G401.6 (cell line): ENCODE measurements at regions not wholly inside any gene's neighbourhood (a gene's known extent, or its start where the extent isn't known, plus 50 kb on each side); places are given as distances from the start of the nearest gene placed in this dataset.

Source experiments
- FAIRE-seq: peaks from 2 replicates; lab custom pipeline; 2012; peaks lifted over from hg19 to GRCh38; lab: Jason Lieb, UNC

DNA sequence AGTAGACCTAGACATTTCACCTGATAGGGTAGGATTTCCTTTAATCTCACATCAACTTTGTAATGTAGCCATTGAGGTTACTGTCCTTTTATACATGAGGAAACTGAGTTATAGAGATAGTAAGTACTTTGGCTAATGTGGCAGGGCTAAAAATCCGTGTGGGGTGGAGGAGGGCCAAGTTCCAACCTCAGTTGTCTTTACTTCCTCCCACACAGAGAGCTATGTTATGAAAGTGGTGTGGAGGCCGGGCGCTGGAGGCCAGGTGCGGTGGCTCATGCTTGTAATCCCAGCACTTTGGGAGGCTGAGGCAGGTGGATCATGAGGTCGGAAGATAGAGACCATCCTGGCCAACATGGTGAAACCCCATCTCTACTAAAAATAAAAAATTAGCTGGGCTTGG, 173.3 kb downstream of the PALM2AKAP2 start:
- no peak for FAIRE-seq

DNA sequence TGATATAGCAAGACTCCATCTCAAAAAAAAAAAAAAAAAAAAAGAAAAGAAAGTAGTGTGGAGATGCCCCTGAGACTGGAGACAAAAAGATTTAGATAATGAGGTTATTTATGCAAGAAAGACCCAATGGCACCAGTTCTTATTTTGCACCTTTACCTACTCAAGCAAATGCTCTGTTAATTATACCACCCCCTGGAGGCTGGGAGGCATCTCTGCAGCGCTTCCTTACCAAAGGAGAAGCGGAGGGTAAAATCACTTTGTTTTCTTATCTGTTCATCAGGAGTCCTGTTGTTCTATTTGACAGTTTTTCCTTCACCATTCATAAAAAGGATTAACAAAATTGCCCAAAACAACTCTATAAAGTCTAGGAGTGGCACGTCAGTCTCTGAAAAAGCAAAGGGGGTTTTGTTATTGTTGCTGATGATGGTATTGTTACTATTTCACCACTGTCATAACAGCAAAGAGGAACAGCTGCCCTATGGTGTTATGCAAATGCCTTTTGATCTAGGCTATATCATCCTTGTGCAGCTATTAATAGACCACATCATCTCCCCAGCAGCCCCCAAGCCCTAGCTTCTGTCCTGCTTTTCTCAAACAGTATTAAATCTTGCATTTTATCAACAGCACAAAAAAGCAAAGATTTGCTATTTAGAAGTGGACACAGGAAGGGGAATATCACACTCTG, 174.0 kb downstream of the PALM2AKAP2 start:
- FAIRE-seq, result no peak

DNA sequence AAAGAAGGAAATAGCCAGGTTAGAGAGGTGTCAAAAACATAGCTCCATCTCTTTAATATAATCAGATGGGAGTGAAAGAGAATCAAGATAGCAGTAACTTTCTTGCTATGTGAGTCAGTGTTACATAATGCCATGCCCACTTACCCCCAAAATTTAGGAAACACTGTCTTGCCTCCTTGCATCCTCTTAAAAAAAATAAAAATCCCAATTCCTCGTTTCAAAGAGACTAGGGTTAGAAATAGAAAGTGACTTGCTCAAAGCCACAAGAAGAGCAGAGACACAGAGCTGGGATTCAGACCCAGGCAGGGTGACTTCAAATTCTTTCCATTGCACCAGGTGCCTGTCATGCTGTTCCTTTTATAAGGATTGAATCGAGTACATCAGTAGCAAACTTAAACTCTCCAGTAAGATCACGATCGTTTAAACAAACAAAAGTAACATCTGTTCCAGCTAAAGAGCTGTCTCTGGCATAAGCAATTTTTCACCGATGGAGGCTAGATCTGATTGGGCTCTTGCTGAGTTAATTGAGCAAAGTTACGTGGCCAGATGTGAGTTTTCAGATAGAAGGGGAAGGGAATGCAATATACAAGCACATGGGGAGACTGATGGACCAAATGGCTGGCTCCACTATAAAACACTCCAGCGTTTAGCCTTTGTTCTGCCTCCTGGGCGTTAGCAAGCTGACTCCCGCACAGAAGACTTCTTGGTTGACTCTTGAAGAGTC, 176.9 kb downstream of the PALM2AKAP2 start:
- FAIRE-seq, result no peak

DNA sequence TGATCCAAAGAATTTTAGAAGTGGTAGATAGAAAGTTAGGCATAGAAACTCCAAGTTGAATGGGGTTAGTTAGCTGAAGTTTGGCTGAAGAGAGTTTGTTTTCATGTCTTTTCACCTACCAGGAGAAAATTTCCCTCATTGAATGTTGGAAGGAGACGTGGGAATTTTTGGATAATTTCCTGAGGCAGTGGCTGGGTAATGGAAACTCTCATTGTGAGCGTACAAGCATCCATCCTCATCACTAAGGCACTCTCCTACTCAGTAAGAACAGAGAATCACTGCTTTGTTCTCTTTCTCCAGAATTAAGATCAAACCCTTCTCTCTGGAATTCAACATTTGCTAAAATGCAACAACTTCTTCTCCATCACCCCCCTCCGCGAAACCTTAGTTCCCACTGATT, 179.7 kb downstream of the PALM2AKAP2 start:
- no peak for FAIRE-seq

DNA sequence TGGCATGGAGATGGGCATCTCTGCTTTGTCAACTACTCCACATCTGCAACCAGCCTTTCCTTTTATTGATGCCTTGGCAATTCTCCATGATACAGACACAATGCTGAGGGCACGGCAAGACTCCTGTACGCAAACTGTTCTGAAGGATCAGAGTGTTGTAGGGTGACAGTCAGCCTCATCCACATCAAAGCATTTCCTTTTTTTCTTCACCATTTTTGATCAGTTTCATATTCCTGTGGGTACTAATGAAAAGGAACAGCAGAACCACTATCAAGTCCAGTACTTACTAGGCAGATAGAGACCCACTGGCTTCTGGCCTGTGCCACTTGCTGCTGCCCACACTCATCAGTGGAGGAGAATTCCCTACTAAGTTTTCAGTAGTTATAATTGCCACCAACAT, 181.6 kb downstream of the PALM2AKAP2 start:
- FAIRE-seq, result no peak

DNA sequence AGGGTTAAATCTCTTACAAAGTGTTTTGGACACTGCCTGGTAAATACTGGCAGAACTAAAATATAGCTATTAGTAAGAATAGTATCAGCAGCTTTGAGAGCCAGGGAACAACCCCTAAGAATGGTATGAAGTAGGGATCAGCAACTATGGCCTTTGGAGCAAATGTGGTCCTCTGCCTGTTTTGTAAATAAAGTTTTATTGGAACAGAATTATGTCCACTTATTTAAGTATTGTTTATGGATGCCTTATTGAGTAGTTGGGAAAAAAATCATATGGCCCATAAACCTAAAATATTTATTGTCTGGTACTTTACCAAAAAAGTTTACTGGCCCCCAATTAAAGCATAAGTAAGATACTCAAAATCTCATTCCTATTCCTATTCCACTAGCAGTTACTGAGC, 182.2 kb downstream of the PALM2AKAP2 start:
- FAIRE-seq, result no peak

DNA sequence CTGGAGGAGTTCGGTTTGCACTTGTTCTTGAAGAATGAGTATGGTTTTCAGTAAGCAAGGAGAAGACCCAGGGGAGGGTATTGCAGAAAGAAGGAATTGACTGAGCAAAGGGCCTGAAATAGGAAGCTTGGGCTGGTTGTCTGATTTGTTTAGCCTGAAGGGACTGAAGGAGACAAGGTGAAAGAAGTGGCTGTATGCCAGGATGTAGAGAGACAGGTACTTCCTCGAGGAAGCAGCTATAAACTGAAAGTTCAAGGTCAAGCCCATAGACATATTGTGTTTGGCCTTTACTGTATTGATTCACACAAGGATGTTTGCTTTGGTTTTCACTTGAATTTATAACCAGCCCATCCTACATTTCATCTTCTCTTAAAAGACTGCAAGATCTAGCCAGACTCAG, 183.1 kb downstream of the PALM2AKAP2 start:
- FAIRE-seq, result no peak

DNA sequence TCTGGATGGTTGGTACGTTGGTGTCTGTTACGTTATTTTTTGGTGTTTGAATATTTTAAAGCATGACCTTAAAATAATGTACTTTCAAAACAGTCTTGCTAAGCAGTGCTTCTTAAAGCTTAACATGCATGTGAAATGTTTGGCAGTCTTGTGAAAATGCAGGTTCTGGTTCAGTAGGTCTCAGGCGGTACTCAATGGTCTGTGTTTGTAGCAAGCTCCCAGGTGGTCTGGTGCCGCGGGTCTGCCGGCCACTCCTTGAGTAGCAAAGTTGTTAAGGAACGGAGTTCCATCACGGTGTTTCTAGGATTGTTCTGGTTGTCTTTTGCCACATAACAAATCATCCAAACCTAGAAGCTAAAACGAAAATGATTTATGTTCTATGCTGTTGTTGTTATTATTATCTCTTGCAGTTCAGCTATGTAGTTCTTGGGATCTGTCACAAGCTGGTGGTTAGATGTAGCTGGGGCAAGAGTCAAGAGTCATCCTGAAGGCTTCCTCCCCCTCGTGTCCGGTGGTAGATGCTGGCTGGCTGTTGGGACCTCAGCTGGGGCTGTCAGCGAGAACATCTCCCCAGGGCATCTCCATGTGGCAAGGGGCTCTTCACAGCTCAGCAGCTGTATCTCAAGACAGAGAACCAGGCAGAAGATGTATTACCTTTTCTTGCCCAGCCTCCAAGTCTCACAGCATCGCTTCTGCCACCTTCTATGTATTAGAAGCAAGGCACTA, 186.8 kb downstream of the PALM2AKAP2 start:
- no peak for FAIRE-seq

DNA sequence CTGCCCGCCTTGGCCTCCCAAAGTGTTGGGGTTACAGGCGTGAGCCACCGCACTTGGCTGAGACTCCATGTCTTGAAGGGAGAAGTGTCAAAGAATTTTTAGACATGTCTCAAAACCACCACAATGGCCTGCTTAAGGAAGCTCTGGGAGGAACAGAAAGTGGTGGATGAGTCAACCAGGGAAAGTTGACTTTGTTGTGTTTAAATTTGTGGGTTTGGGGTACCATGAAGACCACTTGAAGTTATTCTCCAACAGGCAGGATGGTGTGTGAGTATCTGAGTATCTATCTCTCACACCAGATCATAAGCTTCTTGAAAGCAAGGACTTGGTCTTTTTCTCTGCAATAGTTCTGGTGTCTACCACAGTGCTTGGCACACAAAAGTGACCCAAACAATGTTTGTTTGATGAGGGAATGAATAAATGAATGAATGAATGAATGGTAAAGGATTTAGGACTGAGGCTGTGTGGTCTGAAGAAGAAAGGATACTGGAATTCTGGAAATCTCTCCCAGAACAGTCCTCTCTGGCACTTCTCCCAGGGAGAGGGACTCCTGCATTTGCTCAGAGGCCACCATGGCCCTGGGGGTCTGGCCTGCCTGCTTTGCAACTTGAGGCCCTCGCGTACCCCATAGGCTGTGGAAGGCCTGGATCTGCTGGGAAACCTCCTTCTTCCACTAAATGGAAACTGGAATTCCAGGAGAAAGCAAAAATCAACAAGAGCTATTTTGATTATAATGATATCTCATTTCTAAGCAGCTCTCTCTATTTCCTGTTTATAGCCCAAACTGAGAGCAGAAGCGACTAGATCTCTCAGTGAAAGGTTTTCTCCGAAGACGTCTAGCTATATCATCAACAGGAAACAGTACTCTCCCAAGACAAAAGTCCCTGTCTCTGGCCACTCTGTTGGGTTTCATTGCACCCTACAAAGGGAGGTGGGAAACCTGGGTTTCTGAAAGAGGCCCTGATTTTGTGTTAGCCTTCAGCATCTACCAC, 187.9 kb downstream of the PALM2AKAP2 start:
- no peak for FAIRE-seq

DNA sequence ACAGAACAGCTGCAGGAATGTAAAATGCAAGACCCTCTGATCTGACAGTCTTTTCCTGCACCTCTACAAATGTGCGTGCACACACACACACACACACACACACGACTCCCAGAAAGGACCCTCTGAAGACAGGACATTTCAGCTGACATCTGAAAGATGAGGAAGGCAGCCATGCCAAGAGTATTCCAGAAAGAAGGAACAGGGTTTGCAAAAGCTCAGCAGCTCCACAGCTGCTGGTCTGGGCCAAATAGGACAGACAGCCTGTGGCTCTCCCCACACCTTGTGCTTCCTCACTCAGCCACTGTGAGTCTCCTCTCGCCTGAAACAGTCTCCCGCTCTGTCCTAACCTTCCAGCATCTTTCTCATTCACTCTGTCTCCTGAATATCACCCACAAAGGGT, 189.0 kb downstream of the PALM2AKAP2 start:
- no peak for FAIRE-seq

DNA sequence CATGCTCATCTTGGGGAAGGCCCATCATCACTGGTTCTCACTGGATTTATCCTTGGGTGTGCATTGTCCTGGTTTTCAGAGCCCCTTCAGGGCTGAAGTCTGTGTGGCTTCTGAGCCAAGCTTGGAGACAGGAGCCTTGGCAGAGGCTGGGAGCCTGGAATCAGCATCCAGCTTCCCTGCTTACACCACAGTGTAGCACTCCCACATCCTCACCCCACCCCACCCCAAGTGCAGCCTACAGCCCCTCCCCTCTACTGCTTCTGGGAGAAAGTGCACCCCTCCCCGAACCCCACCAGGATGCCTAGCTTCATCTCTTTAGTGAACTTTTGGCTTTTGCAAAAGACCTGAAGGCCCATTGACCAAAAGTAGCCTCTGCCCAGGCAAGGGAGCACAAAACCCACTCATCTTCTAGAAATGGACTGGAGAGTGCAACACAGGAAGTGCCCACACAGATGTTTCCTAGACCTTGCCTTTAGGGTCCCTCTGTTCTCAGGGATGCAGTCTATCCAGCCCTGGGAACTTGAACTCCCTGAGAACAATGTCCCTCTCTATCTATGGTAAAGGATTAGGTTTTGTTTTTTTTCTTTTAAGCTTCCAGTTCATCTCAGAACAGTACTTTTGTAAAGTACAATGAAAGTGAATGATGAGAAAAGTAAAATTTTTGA, 189.7 kb downstream of the PALM2AKAP2 start:
- FAIRE-seq, result no peak

DNA sequence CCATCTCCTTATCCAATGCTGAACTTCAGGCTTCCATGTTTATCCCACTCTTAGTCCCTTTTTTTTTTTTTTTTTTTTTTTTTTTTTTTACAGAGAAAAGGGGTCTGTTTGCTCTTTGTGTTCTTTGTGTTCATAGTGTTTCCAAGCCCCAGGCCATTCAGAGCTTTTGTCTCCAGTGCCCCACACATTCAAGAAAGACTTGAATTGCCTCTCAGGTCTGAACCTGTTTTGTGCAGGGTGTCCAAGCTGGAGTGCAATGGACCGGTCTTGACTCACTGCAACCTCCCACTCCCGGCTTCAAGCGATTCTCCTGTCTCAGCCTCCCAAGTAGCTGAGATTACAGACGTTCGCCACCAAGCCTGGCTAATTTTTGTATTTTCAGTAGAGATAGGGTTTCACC, 191.2 kb downstream of the PALM2AKAP2 start:
- FAIRE-seq, result no peak

DNA sequence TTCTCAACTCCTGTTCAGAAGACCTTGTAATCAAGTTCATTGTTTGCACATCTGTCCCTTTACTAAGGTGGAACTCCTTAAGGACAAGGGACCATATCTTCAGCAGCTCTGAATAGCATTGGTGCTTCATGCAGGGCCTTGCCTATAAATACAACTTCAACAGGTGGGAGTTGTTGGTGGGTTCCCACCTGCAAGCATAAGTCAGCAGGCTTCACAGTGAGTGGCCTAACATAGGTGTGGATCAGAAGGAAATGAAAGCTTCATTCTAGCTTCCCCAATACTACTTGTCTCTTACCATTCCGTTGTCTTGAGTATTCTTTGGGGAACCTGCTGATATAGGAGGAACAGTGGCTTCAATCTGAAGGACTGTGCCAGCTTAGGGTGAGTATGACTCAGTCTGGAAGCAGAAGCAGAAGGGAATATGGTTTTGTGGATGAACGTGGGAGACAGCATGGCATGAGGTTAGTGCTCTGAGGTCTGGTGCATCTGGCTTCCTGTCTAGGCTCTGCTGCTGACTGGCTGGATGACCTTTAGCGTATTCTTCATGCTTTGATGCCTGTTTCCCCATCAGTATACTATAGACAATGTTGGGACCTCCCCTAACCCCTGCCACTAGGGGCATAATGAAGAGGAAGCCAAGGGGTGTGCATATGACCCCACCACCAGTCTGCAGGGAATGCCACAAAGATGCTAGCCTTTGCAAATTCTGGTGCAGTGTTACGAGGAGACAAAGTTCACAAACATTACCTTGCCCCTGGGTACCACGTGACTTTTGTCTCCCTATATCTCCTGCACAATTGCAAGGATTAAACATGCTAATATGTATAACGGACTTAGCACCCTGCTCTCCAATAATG, 192.3 kb downstream of the PALM2AKAP2 start:
- no peak for FAIRE-seq

DNA sequence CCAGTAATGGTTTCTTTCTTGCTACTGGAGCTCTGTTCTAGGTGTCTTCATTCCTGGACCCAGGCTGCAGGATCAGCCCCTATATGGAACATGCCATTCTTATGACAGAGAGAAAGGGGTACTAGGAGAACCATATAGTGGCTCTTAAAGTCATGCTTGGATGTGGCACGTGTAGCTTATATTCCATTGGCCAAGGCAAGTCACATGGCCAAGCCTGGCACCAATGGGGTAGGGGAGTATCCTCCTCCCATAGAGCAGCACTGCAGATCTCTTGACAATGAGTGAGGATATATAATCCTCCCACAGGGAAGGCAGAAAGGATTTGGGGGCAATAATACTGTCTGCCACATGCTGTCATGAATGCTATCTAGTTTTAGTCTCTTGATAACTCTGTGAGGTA, 193.3 kb downstream of the PALM2AKAP2 start:
- no peak for FAIRE-seq

DNA sequence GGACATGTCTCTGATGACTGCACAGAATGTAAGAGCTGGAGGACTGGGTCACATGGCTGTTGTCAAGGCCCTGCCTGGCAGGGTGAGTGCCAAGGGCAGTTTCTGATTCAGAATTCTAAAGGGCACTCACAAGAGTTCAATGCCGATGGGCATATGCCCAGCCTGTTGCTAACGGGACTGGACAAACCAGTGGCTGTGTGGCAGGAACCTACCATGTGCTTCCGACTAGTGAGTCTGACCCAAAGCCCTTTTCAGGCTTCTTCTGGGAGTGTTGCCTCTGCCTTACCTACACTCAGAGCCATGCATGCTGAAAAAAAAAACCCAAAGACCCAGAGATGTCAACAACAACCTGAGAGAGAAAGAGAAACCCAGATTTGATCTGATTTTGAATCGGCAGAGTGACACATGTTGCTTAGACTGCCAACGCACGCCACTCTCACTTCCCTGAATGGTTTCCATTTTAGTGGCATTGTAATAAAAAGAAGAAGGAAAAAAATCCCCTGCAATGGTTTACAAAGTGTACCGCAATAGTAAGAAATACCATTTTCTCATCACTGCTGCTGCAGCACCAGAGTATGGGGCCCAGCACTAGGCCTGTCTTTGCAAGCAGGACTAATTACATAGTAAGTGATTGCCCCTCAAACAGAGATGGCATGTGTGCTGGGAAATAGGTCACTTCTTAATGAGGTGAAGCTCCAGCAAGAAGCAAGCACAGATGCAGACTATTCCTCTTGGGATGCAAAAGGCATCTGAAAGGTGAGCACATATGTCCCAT, 194.3 kb downstream of the PALM2AKAP2 start:
- FAIRE-seq, result no peak

DNA sequence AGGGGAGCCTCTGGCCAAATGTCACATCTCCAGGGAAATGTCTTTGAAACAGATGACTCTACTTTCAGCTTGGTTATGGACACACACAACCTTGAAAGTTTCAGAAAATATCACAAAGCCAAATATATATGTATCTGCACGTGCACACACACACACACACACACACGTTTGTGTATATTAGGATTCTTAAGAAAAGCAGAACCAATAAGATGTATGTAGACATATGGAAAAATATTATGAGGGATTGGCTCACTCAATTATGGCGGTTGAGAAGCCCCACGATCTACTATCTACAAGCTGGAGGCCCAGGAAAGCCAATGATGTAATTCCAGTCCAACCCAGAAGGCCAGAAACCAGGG, 194.9 kb downstream of the PALM2AKAP2 start:
- no peak for FAIRE-seq

DNA sequence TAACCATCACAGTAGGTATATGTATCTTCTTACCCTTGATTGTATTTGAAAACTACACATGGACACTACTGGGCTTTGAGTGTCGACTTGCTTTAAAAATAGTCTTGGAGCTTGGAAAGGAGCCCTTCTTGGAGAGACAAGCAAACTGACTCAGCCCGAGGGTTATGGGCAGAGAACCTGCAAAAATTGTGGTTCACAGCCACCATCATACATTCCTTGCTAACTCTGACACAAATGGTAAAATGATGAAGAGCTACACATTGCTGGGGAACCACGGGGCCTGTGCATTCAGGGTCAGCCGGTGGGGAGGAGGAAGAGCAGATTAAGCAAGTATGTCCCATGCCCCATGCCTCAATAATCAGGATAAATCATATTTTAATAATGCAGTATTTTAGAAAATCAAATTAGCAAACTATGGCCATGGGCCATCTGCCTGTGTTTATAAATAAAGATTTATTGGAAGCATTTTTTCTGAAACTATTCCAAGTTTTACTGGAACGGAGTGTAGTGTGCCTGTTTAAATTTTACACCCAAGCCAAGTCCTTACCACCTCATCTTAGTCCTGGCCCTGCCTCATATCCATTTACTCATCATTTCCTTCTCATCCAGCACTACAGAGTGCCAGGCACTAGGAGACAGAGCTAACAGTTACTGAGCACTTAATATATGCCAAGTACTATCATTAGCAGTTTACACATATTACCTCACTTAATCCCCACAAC, 195.7 kb downstream of the PALM2AKAP2 start:
- no peak for FAIRE-seq

DNA sequence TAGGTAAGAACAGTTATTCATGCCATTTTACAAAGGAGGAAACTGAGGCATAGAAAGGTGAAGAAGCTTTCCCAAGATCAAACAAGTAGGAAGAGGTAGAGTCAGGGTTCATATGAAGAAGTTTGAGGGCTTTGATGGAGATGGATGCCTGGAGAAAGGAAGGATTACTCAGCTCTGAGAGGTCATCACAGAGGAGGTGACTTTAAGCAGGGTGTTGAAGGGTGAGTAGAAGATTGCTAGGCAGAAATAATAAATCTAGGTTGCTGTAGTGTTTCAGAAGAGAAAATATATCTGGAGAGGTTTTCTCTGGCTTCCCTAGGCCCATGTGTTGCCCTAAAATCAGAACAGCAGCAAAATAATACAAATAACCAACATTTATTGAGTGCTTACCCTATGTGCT, 196.3 kb downstream of the PALM2AKAP2 start:
- no peak for FAIRE-seq

DNA sequence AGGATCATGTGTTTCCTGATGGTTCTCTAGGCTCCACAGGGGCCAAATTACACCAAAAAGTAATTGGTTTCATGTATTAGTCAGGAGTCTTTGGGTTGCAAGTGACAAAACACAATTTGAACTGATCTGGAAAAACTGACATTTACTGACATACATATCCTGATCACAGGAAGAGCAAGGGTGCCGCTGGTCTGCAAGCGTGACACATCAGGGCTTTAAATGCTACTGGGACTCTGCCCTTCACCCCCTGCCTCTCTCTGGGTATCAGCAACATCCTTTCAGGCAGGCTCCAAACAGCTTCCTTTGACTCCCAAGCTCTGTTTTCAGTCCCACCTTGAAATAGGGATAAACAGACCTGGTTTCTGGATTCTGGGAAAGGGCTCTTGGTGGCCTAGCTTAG, 197.5 kb downstream of the PALM2AKAP2 start:
- FAIRE-seq, result no peak
